WTC11 (cell line): ENCODE measurements at regions not wholly inside any gene's neighbourhood (a gene's known extent, or its start where the extent isn't known, plus 50 kb on each side); places are given as distances from the start of the nearest gene placed in this dataset.

Experiments
- ATAC-seq: fragments of 200-7000 bp; cut with Tn5 transposase; 2 replicates; pipeline ENCODE4 v1.10.0; 2021; ENCODE audit warnings: mild to moderate bottlenecking, moderate library complexity
- CTCF ChIA-PET: fragments of 300-600 bp; sonication (Branson Sonifier 250); formaldehyde crosslinking; loops from one replicate; lab custom pipeline; 2021; ENCODE audit warnings: antibody characterized with exemption; lab: Charles Lee
- POLR2A ChIA-PET: fragments of 350-600 bp; sonication (Branson Sonifier 250); formaldehyde crosslinking; loops from one replicate; lab custom pipeline; 2021; ENCODE audit warnings: antibody characterized with exemption; lab: Charles Lee
- DNase-seq: peaks from one replicate; pipeline ENCODE4 v3.0.0; 2021; ENCODE audit warnings: low spot score
- H3K27ac Mint-ChIP-seq: 2 replicates; pipeline ENCODE4 v1.8.0; 2021; ENCODE audit warnings: mixed read lengths
- H3K27me3 Mint-ChIP-seq: 2 replicates; pipeline ENCODE4 v1.8.0; 2021; ENCODE audit warnings: low read depth, mild to moderate bottlenecking, moderate library complexity, mixed read lengths
- H3K36me3 Mint-ChIP-seq: 2 replicates; pipeline ENCODE4 v1.8.0; 2021; ENCODE audit warnings: mixed read lengths
- H3K4me1 Mint-ChIP-seq: 2 replicates; pipeline ENCODE4 v1.8.0; 2022; ENCODE audit warnings: mixed read lengths
- H3K4me3 Mint-ChIP-seq: 2 replicates; pipeline ENCODE4 v1.8.0; 2021; ENCODE audit warnings: mild to moderate bottlenecking, moderate library complexity, mixed read lengths
- H3K9me3 Mint-ChIP-seq: 2 replicates; pipeline ENCODE4 v1.8.0; 2021; ENCODE audit warnings: mixed read lengths
- AR ChIP-seq: fragments of 250-450 bp; sonication (Bioruptor Pico); IDR thresholded peaks from 2 replicates; pipeline ENCODE4 v1.9.0; 2021; ENCODE audit warnings: mild to moderate bottlenecking
- ATF2 ChIP-seq: sonication (generic); formaldehyde crosslinking; IDR thresholded peaks from 2 replicates; pipeline ENCODE4 v1.8.1; 2022; ENCODE audit warnings: low read depth, missing genetic modification reagents, borderline replicate concordance
- ESRRA ChIP-seq: sonication (generic); formaldehyde crosslinking; IDR thresholded peaks from 2 replicates; pipeline ENCODE4 v1.8.1; 2022; ENCODE audit warnings: mild to moderate bottlenecking, missing genetic modification reagents, borderline replicate concordance
- FOXP1 ChIP-seq: sonication (generic); formaldehyde crosslinking; IDR thresholded peaks from 2 replicates; pipeline ENCODE4 v1.8.0; 2022; ENCODE audit warnings: missing genetic modification reagents, mild to moderate bottlenecking, moderate library complexity, borderline replicate concordance
- IRF2 ChIP-seq: sonication (generic); formaldehyde crosslinking; IDR thresholded peaks from 2 replicates; pipeline ENCODE4 v1.8.0; 2022; ENCODE audit warnings: low read depth, missing genetic modification reagents, borderline replicate concordance
- MXD4 ChIP-seq: fragments of 250-450 bp; sonication (Bioruptor Pico); IDR thresholded peaks from 2 replicates; pipeline ENCODE4 v1.8.0; 2021; ENCODE audit warnings: mild to moderate bottlenecking, moderate library complexity, borderline replicate concordance
- PREB ChIP-seq: sonication (generic); formaldehyde crosslinking; IDR thresholded peaks from 2 replicates; pipeline ENCODE4 v1.8.1; 2022; ENCODE audit warnings: mild to moderate bottlenecking, missing genetic modification reagents, moderate library complexity, borderline replicate concordance
- RORB ChIP-seq: fragments of 250-450 bp; sonication (Bioruptor Pico); IDR thresholded peaks from 2 replicates; pipeline ENCODE4 v1.9.0; 2021; ENCODE audit warnings: mild to moderate bottlenecking
- SMAD4 ChIP-seq: sonication (generic); formaldehyde crosslinking; IDR thresholded peaks from 2 replicates; pipeline ENCODE4 v1.8.0; 2022; ENCODE audit warnings: mild to moderate bottlenecking, missing genetic modification reagents
- TEAD1 ChIP-seq: sonication (generic); formaldehyde crosslinking; IDR thresholded peaks from 2 replicates; pipeline ENCODE4 v1.8.0; 2022; ENCODE audit warnings: mild to moderate bottlenecking, missing genetic modification reagents
- TP53 ChIP-seq: sonication (generic); formaldehyde crosslinking; IDR thresholded peaks from 2 replicates; pipeline ENCODE4 v1.8.1; 2023; ENCODE audit warnings: mild to moderate bottlenecking, missing genetic modification reagents
- ZBTB21 ChIP-seq: sonication (generic); formaldehyde crosslinking; IDR thresholded peaks from 2 replicates; pipeline ENCODE4 v1.8.1; 2023; ENCODE audit warnings: mild to moderate bottlenecking, missing genetic modification reagents, borderline replicate concordance
- ZMAT4 ChIP-seq: fragments of 250-450 bp; sonication (Bioruptor Pico); IDR thresholded peaks from 2 replicates; pipeline ENCODE4 v1.9.0; 2021; ENCODE audit warnings: mild to moderate bottlenecking
- ZNF121 ChIP-seq: sonication (generic); formaldehyde crosslinking; IDR thresholded peaks from 2 replicates; pipeline ENCODE4 v1.8.0; 2023; ENCODE audit warnings: missing genetic modification reagents
- ZNF396 ChIP-seq: fragments of 250-450 bp; sonication (Bioruptor Pico); IDR thresholded peaks from 2 replicates; pipeline ENCODE4 v1.8.0; 2021; ENCODE audit warnings: mild to moderate bottlenecking, moderate library complexity, borderline replicate concordance
- ZNF512 ChIP-seq: sonication (generic); formaldehyde crosslinking; IDR thresholded peaks from 2 replicates; pipeline ENCODE4 v1.8.1; 2022; ENCODE audit warnings: missing genetic modification reagents, borderline replicate concordance
- ZSCAN18 ChIP-seq: fragments of 250-450 bp; sonication (Bioruptor Pico); IDR thresholded peaks from 2 replicates; pipeline ENCODE4 v2.1.2; 2022; ENCODE audit warnings: mild to moderate bottlenecking, moderate library complexity

GRCh38 chr1:2871246-2871815, 69.8 kb upstream of the TTC34 start:
- TF ChIP-seq ZSCAN18 (CRISPR knock-in tag) = no peak
- no peak for DNase-seq
- POLR2A ChIA-PET = no interaction called here
- ATAC-seq = no peak
- Mint-ChIP-seq H3K4me3 (no peak overlapping the region), H3K27ac (no peak overlapping the region), H3K4me1 (no peaks in the 10 kb centered on the region), H3K36me3 (peaks cover 33% of the 10 kb centered on the region), H3K9me3 (peaks cover 17% of the 10 kb centered on the region), H3K27me3 (no peaks in the 10 kb centered on the region; the same call in 1 of the 2 replicates)
- CTCF ChIA-PET = no interaction called here

- Mint-ChIP-seq H3K9me3 (peaks cover 17% of the 10 kb centered on the region), H3K36me3 (peaks cover 28% of the 10 kb centered on the region), H3K4me3 (no peak overlapping the region), H3K27ac (no peak overlapping the region), H3K27me3 (no peaks in the 10 kb centered on the region; the same call in 1 of the 2 replicates), H3K4me1 (no peaks in the 10 kb centered on the region)
- ChIA-PET CTCF (interaction anchor here (0.6 kb wide), 1 partner anchor 551 kb away, joined by 6 read pairs; no protein-coding TSS in a partner anchor), POLR2A (no interaction called here)
- TF ChIP-seq ATF2 (CRISPR knock-in tag) = no peak
- TF ChIP-seq RORB (CRISPR knock-in tag) = no peak
- TF ChIP-seq ZNF121 (CRISPR knock-in tag) = no peak
- no peak for TF ChIP-seq FOXP1 (CRISPR knock-in tag)
- no peak for TF ChIP-seq SMAD4 (CRISPR knock-in tag)
- no peak for TF ChIP-seq TP53 (CRISPR knock-in tag)
- TF ChIP-seq IRF2 = no peak
- no peak for TF ChIP-seq AR
- TF ChIP-seq ZNF512 = no peak
- no peak for TF ChIP-seq TEAD1 (CRISPR knock-in tag)
- no peak for TF ChIP-seq ZMAT4 (CRISPR knock-in tag)
- DNase-seq (no peak), ATAC-seq (no peak)
Observed at GRCh38 chr1:2874207-2874606, 72.7 kb upstream of the TTC34 start.

GRCh38 chr1:2874607-2875480, 73.4 kb upstream of the TTC34 start:
- Mint-ChIP-seq H3K27ac (no peak overlapping the region), H3K36me3 (peaks cover 28% of the 10 kb centered on the region), H3K9me3 (peaks cover 17% of the 10 kb centered on the region), H3K4me1 (no peaks in the 10 kb centered on the region), H3K27me3 (no peaks in the 10 kb centered on the region; the same call in 1 of the 2 replicates), H3K4me3 (no peak overlapping the region)
- ChIA-PET CTCF (interaction anchor here (0.6 kb wide), 1 partner anchor 550 kb away, joined by 6 read pairs; no protein-coding TSS in a partner anchor), POLR2A (no interaction called here)
- ATAC-seq (no peak), DNase-seq (no peak)
- TF ChIP-seq ZNF396 (CRISPR knock-in tag) (no peak), ZBTB21 (CRISPR knock-in tag) (no peak), ESRRA (CRISPR knock-in tag) (no peak), PREB (CRISPR knock-in tag) (no peak), MXD4 (no peak)
